NCI-H1930 (cell line): ENCODE measurements at regions not wholly inside any gene's neighbourhood (a gene's known extent, or its start where the extent isn't known, plus 50 kb on each side); places are given as distances from the start of the nearest gene placed in this dataset.
"Not testable (repeated sequence)": the region's sequence is repeated elsewhere in the genome, so short reads cannot be mapped to it uniquely, and the experiment has no call there.

ENCODE experiments used
- DNase-seq, 2 experiments: peaks; one replicate each; lab custom pipeline; 2025; lab: John Stamatoyannopoulos, UW

DNA sequence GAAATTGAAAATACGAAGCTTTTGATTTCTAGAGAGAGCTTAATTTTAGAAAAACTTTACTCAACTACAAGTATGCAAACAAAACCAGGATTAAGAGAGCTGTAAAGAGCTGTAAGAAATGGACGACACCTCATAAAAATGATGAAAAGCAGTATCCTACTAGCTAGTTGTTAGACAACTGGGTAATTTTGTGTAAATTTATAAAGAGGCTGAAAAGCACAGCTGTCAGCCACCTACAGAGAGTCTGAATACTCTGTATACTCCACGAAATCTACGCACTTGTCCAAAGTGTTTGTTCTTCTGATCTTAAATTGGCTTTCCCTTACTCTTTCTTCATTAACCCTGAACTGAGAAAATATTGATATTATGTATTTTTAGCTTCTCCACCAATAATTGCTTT is 808.4 kb upstream of the EPHA7 start:
- DNase-seq, result no peak

GRCh38 chr6:94217836-94218235 is 798.5 kb upstream of the EPHA7 start:
- DNase-seq, result no peak

GRCh38 chr6:94215552-94215951 is 796.2 kb upstream of the EPHA7 start:
- no peak for DNase-seq

- DNase-seq, result no peak
These were observed 793.9 kb upstream of the EPHA7 start for GRCh38 chr6:94213226-94213625.

DNA sequence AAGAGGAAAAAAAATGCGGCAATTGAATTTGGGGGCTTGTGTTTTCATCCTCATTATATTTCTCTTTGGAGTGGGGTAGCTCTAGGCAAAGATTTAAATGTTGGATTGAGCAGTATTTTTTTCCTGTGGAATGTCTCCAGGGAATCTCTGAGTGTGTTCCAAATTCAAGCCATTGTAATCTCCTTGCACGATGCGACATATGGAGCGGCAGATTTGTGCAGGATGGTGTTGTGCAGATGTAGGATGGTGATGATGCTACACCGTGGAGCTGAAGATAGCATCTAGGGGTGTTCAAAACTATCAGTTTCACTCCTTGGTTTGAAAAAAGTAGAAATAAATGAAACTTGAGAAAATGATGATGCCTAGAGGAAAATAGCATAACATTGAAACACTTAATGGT is 777.5 kb upstream of the EPHA7 start:
- DNase-seq, result no peak

- DNase-seq, result no peak
These were observed 770.7 kb upstream of the EPHA7 start for GRCh38 chr6:94190030-94190429.

DNA sequence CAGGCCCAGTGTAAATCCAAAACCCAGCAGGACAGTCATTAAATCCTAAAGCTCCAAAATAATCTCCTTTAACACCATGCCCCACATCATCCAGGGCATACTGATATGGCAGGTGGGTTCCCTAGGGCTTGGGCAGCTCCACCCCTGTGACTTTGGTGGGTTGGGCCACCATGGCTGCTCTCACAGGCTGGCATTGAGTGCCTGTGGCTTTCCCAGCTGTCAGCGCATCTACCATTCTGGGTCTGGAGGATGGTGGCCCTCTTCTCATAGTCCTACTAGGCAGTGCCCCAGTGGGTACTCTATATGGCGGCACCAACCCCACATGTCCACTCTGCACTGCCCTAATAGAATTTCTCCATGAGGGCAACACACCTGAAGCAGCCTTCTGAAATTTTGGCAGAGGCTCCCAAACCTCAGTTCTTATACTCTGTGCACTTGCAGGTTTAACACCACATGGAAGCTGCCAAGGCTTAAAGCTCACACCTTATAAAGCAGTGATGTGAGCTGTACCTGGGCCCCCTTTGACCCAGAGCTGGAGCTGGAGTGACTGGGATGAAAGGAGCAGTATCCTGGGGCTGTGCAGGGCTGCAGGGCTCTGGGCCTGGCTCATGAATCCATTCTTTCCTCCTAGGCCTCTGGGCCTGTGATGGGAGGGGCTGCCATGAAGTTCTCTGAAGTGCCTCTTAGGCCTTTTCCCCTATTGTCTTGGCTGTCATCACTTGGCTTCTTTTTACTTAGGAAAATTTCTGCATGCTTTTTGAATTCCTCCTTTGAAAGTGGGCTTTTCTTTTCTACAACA is 765.5 kb upstream of the EPHA7 start:
- DNase-seq, result no peak

- DNase-seq, result no peak
These were observed 758.1 kb upstream of the EPHA7 start for GRCh38 chr6:94177429-94177828.

DNA sequence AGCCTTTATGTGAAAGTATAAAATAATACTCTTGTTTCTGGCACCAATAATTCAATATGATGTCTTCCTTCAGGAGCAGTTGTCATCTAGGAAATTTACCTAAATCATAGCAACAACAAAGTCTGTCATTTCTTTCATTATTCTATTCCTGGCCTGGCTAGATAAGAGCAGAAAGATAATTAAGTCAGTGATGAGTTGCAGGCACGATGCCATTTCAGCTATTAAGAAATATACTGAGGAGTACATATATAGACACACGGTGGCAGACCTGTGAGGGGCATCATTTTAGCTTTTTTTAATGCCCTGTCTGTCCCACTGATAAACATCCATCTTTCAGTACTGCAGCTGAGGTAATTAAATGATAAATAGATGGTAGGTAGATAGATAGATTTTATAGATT is 756.1 kb upstream of the EPHA7 start:
- no peak for DNase-seq

GRCh38 chr6:94163877-94164276 is 744.5 kb upstream of the EPHA7 start:
- DNase-seq, result no peak

DNA sequence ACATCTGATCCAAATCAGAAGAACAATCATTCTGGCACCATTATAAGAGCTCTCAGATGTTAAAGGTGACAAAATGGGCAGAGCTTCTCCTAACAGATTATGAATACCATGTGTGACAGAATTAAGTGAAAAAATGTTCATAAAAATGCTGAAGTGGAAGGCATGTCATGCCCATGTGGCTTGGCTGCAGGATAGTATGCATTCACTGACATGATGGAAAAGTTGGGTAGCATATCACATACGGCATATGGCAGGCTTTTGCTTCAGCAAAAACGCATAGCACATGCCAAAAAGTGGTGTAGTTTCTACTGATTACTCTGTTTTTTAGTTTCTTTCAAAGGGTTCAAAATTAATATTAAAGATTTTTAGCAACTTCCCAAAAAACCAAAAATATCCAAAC is 731.5 kb upstream of the EPHA7 start:
- DNase-seq, result no peak

GRCh38 chr6:94144807-94145206 is 725.4 kb upstream of the EPHA7 start:
- DNase-seq, result no peak

DNA sequence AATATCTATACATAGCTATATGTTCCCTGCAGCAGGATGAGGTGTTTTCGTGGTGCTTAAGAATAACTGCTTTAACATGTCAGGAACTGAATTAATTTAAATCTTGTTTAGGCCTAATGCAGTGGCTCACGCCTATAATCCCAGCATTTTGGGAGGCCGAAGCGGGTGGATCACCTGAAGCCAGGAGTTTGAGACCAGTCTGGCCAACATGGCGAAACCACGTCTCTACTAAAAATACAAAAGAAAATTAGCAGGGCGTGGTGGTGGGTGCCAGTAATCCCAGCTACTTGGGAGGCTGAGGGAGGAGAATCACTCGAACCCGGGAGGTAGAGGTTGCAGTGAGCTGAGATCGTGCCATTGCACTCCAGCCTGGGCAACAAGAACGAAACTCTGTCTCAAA is 717.8 kb upstream of the EPHA7 start:
- not testable (repeated sequence) for DNase-seq

GRCh38 chr6:94133106-94133505 is 713.7 kb upstream of the EPHA7 start:
- no peak for DNase-seq

DNA sequence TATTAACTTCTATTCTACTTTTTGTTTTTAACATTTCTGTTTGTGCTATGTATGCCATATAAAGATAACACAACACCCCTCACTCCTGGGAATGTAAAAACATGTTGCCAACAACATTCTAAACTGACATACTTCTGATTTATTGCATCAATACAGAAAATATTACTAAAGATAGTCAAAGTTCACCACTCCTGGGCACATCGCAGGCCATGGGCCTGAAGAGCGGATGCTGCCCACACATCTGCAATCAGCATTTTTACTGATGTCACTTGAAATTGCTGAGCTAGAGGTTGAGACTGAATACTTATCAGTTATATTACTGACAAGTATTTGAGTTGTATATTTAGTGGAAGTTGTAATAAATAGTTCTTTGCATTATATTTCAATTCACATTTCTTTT is 711.9 kb upstream of the EPHA7 start:
- no peak for DNase-seq

DNA sequence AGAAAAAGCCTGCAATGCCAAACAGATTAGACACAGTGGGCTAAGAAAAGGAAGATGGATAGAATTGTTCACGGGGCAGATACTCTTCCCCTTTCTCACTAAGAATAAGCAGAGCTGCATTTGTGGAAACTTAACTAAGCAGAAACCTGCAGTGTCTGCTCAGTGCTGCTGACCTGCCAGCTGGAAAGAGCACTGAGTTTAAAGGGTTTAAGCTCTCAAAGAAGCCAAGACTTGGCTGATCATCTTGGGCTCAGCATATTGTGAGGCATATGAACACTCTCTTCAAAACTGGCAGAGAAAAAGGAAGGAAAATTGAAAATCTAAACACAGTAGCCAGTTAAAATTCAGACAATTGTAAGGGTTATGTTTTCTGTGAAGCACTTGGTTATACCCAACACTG is 711.1 kb upstream of the EPHA7 start:
- no peak for DNase-seq

GRCh38 chr6:94129926-94130325 is 710.6 kb upstream of the EPHA7 start:
- no peak for DNase-seq

GRCh38 chr6:94127716-94128115 is 708.4 kb upstream of the EPHA7 start:
- DNase-seq, result no peak

- DNase-seq, result no peak
These were observed 705.0 kb upstream of the EPHA7 start for GRCh38 chr6:94124333-94124732.

DNA sequence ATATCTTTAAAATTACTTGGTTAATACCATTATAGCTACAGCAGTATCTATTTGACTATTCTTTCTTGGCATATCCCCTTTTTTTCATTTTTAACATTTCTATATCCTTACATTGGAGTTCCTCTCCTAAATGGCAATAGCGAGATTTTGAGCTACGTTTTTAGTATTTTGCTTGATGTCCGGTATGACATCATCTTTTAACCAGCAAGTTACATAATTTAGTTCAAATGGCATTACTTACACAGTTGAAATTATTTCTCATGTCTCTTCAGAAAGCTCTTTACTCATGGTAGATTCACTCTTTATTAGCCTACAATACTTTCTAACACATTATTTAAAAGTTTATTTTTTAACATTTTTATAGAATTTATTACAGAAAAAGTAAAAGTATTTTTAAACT is 701.7 kb upstream of the EPHA7 start:
- DNase-seq, result no peak

DNA sequence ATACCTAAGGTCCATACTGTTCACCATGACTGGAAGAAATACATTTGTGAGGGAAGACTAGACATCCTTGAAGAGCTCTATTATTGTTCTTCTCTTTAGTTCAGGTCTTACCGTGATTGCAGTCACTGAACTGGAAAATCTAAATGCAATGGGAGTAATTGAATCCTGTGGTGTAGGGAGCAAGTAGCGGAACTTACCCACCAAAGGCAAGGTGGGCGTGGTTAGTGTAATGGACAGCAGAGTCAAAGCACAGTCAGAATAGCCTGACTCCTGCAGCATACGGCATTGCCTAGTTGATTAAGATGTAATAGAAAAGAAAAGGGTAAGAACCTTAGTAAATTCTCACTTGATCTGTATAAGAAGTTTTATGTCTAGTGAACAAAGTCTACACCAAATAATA is 679.7 kb upstream of the EPHA7 start:
- DNase-seq, result no peak

- DNase-seq, result no peak
These were observed 676.6 kb upstream of the EPHA7 start for GRCh38 chr6:94095961-94096360.

DNA sequence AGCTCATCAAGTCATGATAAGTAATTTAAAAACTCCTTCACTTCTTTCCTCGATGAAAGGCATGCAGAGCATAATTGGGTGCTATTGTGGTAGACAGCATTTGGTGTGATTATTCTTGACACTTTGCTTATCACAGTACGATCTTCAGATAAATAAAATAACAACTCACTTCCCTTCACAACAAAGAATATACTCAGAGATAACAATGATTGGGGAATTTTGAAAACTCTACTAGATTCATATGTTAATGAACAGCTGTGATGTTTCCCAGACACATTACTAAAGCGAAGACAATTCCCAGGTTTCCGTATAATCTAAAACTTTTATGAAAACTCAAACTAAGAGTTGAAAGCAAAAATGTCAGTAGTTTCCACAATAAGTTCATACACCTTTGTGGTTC is 670.6 kb upstream of the EPHA7 start:
- no peak for DNase-seq

GRCh38 chr6:94088870-94089269 is 669.5 kb upstream of the EPHA7 start:
- no peak for DNase-seq
